ENCODE measurements at regions not wholly inside any gene's neighbourhood (a gene's known extent, or its start where the extent isn't known, plus 50 kb on each side); places are given as distances from the start of the nearest gene placed in this dataset.
"Not testable (repeated sequence)": the region's sequence is repeated elsewhere in the genome, so short reads cannot be mapped to it uniquely, and the experiment has no call there.

- no peak for DNase-seq (ENCODE audit: low spot score)
Observed at GRCh38 chrX:114450911-114451310, 133.0 kb upstream of the HTR2C start.

- DNase-seq (ENCODE audit: low spot score), result no peak
Observed at GRCh38 chrX:114451397-114451796, 132.5 kb upstream of the HTR2C start.

- DNase-seq (ENCODE audit: low spot score), result no peak
Observed at GRCh38 chrX:114462266-114462665, 121.6 kb upstream of the HTR2C start.

- no peak for DNase-seq (ENCODE audit: low spot score)
Observed at GRCh38 chrX:114465689-114466088, 118.2 kb upstream of the HTR2C start.

- DNase-seq (ENCODE audit: low spot score), result not testable (repeated sequence)
Observed at GRCh38 chrX:114472008-114472407, 111.9 kb upstream of the HTR2C start.

- peak; percentile 0 for DNase-seq (ENCODE audit: low spot score)
Observed at GRCh38 chrX:114472788-114473187, 111.1 kb upstream of the HTR2C start.

- DNase-seq (ENCODE audit: low spot score), result no peak
Observed at GRCh38 chrX:114500622-114501021, 83.3 kb upstream of the HTR2C start.

- DNase-seq (ENCODE audit: low spot score), result no peak
Observed at GRCh38 chrX:114508756-114509155, 75.1 kb upstream of the HTR2C start.

GRCh38 chrX:114519524-114519923, 64.4 kb upstream of the HTR2C start:
- DNase-seq (ENCODE audit: low spot score), result no peak

- DNase-seq (ENCODE audit: low spot score), result not testable (repeated sequence)
Observed at GRCh38 chrX:114520701-114521100, 63.2 kb upstream of the HTR2C start.

GRCh38 chrX:114532111-114532805, 51.6 kb upstream of the HTR2C start:
- DNase-seq (ENCODE audit: low spot score), result no peak
